Left renal cortex interstitium (tissue), 4 donors: ENCODE measurements at regions not wholly inside any gene's neighbourhood (a gene's known extent, or its start where the extent isn't known, plus 50 kb on each side); places are given as distances from the start of the nearest gene placed in this dataset.
"Not testable (repeated sequence)": the region's sequence is repeated elsewhere in the genome, so short reads cannot be mapped to it uniquely, and the experiment has no call there.

Experiments used
- DNase-seq, 4 donors: peaks; one replicate each; pipeline ENCODE4 v3.0.0-alpha.2; 2013; ENCODE audit warnings: low read depth in 4 of 4, low spot score in 2 of 4, missing footprints in 1 of 4

- DNase-seq: no peak
Observed at GRCh38 chr14:105938959-105939358, 412.6 kb downstream of the TMEM121 start.

- no peak for DNase-seq
Observed at GRCh38 chr14:105939810-105940508, 413.6 kb downstream of the TMEM121 start.

- DNase-seq: no peak
Observed at GRCh38 chr14:105940534-105941225, 414.3 kb downstream of the TMEM121 start.

- no peak for DNase-seq
Observed at GRCh38 chr14:105941226-105942166, 415.1 kb downstream of the TMEM121 start.

GRCh38 chr14:105942725-105943124, 416.3 kb downstream of the TMEM121 start:
- DNase-seq: not testable (repeated sequence)

GRCh38 chr14:105943973-105944602, 417.7 kb downstream of the TMEM121 start:
- DNase-seq: no peak

GRCh38 chr14:105944632-105945610, 418.5 kb downstream of the TMEM121 start:
- no peak for DNase-seq

GRCh38 chr14:105945896-105946295, 419.5 kb downstream of the TMEM121 start:
- DNase-seq: no peak

GRCh38 chr14:105947599-105947998, 421.2 kb downstream of the TMEM121 start:
- DNase-seq: no peak

- not testable (repeated sequence) for DNase-seq
Observed at GRCh38 chr14:105948955-105949354, 422.6 kb downstream of the TMEM121 start.

- DNase-seq: not testable (repeated sequence)
Observed at GRCh38 chr14:105950364-105950892, 424.0 kb downstream of the TMEM121 start.

GRCh38 chr14:105951399-105951798, 425.0 kb downstream of the TMEM121 start:
- no peak for DNase-seq

GRCh38 chr14:105952222-105952621, 425.8 kb downstream of the TMEM121 start:
- no peak for DNase-seq

- DNase-seq: no peak
Observed at GRCh38 chr14:105952826-105953225, 426.4 kb downstream of the TMEM121 start.

GRCh38 chr14:105961625-105962024, 435.2 kb downstream of the TMEM121 start:
- DNase-seq: not testable (repeated sequence)

GRCh38 chr14:105962532-105962931, 436.1 kb downstream of the TMEM121 start:
- DNase-seq: no peak

- no peak for DNase-seq
Observed at GRCh38 chr14:105968291-105968690, 441.9 kb downstream of the TMEM121 start.

- not testable (repeated sequence) for DNase-seq
Observed at GRCh38 chr14:105969026-105969425, 442.6 kb downstream of the TMEM121 start.

- DNase-seq: not testable (repeated sequence)
Observed at GRCh38 chr14:105970821-105971220, 444.4 kb downstream of the TMEM121 start.
